Activated CD4-positive, alpha-beta memory T cell treated with anti-CD3 and anti-CD28 coated beads, Interleukin-2, amount 10 ng/mL, durations not matched to agents 7 days and 5 days (primary cell): ENCODE measurements at regions not wholly inside any gene's neighbourhood (a gene's known extent, or its start where the extent isn't known, plus 50 kb on each side); places are given as distances from the start of the nearest gene placed in this dataset.

Experiments used
- CTCF ChIA-PET: fragments of 350-600 bp; sonication (Branson Sonifier 250); formaldehyde crosslinking; loops from one replicate; lab custom pipeline; 2021; ENCODE audit warnings: antibody characterized with exemption, inconsistent platforms; lab: Charles Lee
- POLR2A ChIA-PET: fragments of 350-600 bp; sonication (Branson Sonifier 250); formaldehyde crosslinking; loops from one replicate; lab custom pipeline; 2021; ENCODE audit warnings: antibody characterized with exemption; lab: Charles Lee
- DNase-seq: peaks from one replicate; pipeline ENCODE4 v3.0.0-alpha.2; 2020
- H3K27ac Mint-ChIP-seq: one replicate; pipeline ENCODE4 v1.8.0; 2021; ENCODE audit warnings: mild to moderate bottlenecking, mixed read lengths
- H3K27me3 Mint-ChIP-seq: one replicate; pipeline ENCODE4 v1.8.0; 2021; ENCODE audit warnings: mixed read lengths
- H3K36me3 Mint-ChIP-seq: one replicate; pipeline ENCODE4 v1.8.0; 2021; ENCODE audit warnings: low read depth, mixed read lengths
- H3K4me1 Mint-ChIP-seq: one replicate; pipeline ENCODE4 v1.8.0; 2021; ENCODE audit warnings: mixed read lengths
- H3K4me3 Mint-ChIP-seq: one replicate; pipeline ENCODE4 v1.8.0; 2021; ENCODE audit warnings: mild to moderate bottlenecking, mixed read lengths
- H3K9me3 Mint-ChIP-seq: one replicate; pipeline ENCODE4 v1.8.0; 2021; ENCODE audit warnings: mixed read lengths

- POLR2A ChIA-PET = no interaction called here
- no peaks in the 10 kb centered on the region for H3K27me3 Mint-ChIP-seq
Measured at GRCh38 chr18:27616324-27616723, 431.2 kb upstream of the CHST9 start.

GRCh38 chr18:27614951-27615844 lies 430.1 kb upstream of the CHST9 start:
- no peak overlapping the region for H3K4me3 Mint-ChIP-seq
- CTCF ChIA-PET = interaction anchor here (1.3 kb wide), 1 partner anchor 10 kb away, joined by 6 read pairs; no protein-coding TSS in a partner anchor
- POLR2A ChIA-PET = no interaction called here
- H3K36me3 Mint-ChIP-seq = no peaks in the 10 kb centered on the region
- no peak overlapping the region for H3K27ac Mint-ChIP-seq
- H3K4me1 Mint-ChIP-seq = no peaks in the 10 kb centered on the region
- peaks cover 7% of the 10 kb centered on the region for H3K9me3 Mint-ChIP-seq
- no peaks in the 10 kb centered on the region for H3K27me3 Mint-ChIP-seq
- DNase-seq = no peak

More at GRCh38 chr18:27616324-27616723, 431.2 kb upstream of the CHST9 start:
- H3K27ac Mint-ChIP-seq = no peak overlapping the region
- no peak overlapping the region for H3K4me3 Mint-ChIP-seq
- DNase-seq = no peak
- H3K9me3 Mint-ChIP-seq = peaks cover 7% of the 10 kb centered on the region
- CTCF ChIA-PET = no interaction called here
- H3K4me1 Mint-ChIP-seq = no peaks in the 10 kb centered on the region
- H3K36me3 Mint-ChIP-seq = no peaks in the 10 kb centered on the region

GRCh38 chr18:27609221-27609620 lies 424.1 kb upstream of the CHST9 start:
- Mint-ChIP-seq H3K4me3 (no peak overlapping the region), H3K9me3 (no peaks in the 10 kb centered on the region), H3K4me1 (no peaks in the 10 kb centered on the region), H3K27me3 (no peaks in the 10 kb centered on the region), H3K27ac (no peak overlapping the region), H3K36me3 (no peaks in the 10 kb centered on the region)
- ChIA-PET POLR2A (no interaction called here), CTCF (interaction anchor here (2.3 kb wide), 1 partner anchor 9 kb away, joined by 8 read pairs; no protein-coding TSS in a partner anchor)
- DNase-seq = no peak

DNA sequence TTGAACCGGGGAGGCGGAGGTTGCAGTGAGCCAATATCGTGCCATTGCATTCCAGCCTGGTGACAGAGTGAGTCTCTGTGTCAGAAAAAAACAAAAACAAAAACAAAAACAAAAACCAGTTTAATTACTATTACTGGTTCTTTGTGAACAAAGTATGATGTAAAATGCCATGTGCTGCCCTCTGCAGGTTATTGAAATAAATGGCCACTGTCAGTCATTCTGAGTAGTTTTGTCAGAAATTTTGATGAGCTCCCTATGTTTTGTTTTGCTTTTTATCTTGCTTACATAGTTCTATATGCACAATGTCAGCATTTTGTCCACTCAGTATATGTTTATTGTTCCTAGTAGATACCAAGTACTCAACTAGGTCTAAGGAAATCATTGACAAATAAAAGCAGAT lies 423.6 kb upstream of the CHST9 start:
- Mint-ChIP-seq H3K27me3 (no peaks in the 10 kb centered on the region), H3K36me3 (no peaks in the 10 kb centered on the region), H3K4me3 (no peak overlapping the region), H3K9me3 (no peaks in the 10 kb centered on the region), H3K4me1 (no peaks in the 10 kb centered on the region), H3K27ac (no peak overlapping the region)
- CTCF ChIA-PET = interaction anchor here (2.3 kb wide), 1 partner anchor 9 kb away, joined by 8 read pairs; no protein-coding TSS in a partner anchor
- POLR2A ChIA-PET = no interaction called here
- no peak for DNase-seq

DNA sequence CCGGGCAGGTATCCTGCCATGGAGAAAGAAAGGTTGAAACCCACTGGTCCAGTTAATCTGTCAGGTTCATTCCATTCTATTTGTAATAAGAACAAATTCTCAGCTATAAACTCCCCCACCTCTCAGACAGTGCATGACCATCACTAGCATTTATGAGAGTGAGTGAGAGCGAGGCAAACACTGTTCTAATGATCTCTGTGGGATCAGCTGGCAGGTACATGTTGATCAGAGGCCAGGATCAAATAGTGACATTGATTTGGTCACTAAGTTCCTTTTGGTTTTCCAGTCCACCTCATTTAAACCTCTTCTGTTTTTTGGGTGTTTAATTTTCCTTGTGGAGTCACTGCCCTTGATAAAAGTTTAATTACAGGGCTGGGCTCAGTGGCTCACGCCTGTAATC lies 423.1 kb upstream of the CHST9 start:
- no peak for DNase-seq
- no peaks in the 10 kb centered on the region for H3K36me3 Mint-ChIP-seq
- no peaks in the 10 kb centered on the region for H3K27me3 Mint-ChIP-seq
- no peaks in the 10 kb centered on the region for H3K4me1 Mint-ChIP-seq
- H3K27ac Mint-ChIP-seq = no peak overlapping the region
- H3K4me3 Mint-ChIP-seq = no peak overlapping the region
- ChIA-PET POLR2A (no interaction called here), CTCF (interaction anchor here (1.4 to 2.3 kb wide), 2 partner anchors 8 to 12 kb away, joined by 4 to 8 read pairs; no protein-coding TSS in a partner anchor)
- no peaks in the 10 kb centered on the region for H3K9me3 Mint-ChIP-seq

DNA sequence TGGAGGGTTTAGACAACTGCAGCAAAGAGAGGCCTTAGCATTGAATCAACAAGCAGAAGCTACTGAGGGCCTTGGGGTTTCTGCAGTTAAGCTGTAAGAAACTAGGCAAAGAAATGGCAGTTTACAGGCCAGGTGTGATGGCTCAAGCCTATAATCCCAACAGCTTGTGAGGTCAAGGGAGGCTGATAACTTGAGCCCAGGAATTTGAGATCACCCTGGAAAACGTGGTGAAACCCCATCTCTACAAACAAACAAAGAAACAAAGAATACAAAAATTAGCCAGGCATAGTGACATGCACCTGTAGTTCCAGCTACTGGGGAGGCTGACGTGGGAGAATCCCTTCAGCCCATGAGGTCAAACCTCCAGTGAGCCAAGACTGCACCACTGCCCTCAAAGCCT lies 421.6 kb upstream of the CHST9 start:
- POLR2A ChIA-PET = no interaction called here
- CTCF ChIA-PET = interaction anchor here (0.5 to 2.6 kb wide), 3 partner anchors 8 to 779 kb away, joined by 3 to 6 read pairs (median 3); no protein-coding TSS in a partner anchor
- no peaks in the 10 kb centered on the region for H3K27me3 Mint-ChIP-seq

GRCh38 chr18:27605107-27605834 lies 420.2 kb upstream of the CHST9 start:
- Mint-ChIP-seq H3K27ac (no peak overlapping the region), H3K4me3 (no peak overlapping the region), H3K36me3 (no peaks in the 10 kb centered on the region), H3K4me1 (no peaks in the 10 kb centered on the region), H3K9me3 (no peaks in the 10 kb centered on the region), H3K27me3 (no peaks in the 10 kb centered on the region)
- DNase-seq = peak; percentile 23
- ChIA-PET CTCF (interaction anchor here (0.7 to 2.6 kb wide), 6 partner anchors 9 to 182 kb away, joined by 3 to 6 read pairs (median 5); no protein-coding TSS in a partner anchor), POLR2A (no interaction called here)

More for the DNA sequence above, 421.6 kb upstream of the CHST9 start:
- Mint-ChIP-seq H3K36me3 (no peaks in the 10 kb centered on the region), H3K4me3 (no peak overlapping the region), H3K4me1 (no peaks in the 10 kb centered on the region), H3K27ac (no peak overlapping the region), H3K9me3 (no peaks in the 10 kb centered on the region)
- DNase-seq = no peak

DNA sequence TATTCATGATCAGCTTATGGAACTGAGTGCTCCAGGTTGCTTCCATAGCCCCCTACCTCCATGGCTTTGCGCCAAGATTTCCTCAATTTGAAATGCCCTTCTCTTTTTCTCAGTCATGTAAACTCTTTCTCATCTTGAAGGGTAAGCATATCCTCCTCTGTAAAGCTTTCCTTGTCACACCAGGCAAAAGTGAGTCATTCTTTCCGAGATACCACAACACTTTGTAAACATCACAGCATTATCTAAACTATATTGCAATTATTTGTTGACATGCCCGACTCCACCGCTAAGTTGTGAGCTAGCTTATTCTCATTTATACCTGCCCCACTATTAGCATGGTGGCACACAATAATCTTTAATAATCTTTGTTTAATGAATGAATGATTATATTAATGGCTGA lies 419.5 kb upstream of the CHST9 start:
- no peaks in the 10 kb centered on the region for H3K27me3 Mint-ChIP-seq
- no peak overlapping the region for H3K27ac Mint-ChIP-seq
- no peaks in the 10 kb centered on the region for H3K36me3 Mint-ChIP-seq
- DNase-seq = no peak
- H3K9me3 Mint-ChIP-seq = no peaks in the 10 kb centered on the region
- ChIA-PET POLR2A (no interaction called here), CTCF (interaction anchor here (0.8 to 2.6 kb wide), 4 partner anchors 8 to 145 kb away, joined by 5 to 6 read pairs (median 6); no protein-coding TSS in a partner anchor)
- H3K4me3 Mint-ChIP-seq = no peak overlapping the region
- no peaks in the 10 kb centered on the region for H3K4me1 Mint-ChIP-seq

DNA sequence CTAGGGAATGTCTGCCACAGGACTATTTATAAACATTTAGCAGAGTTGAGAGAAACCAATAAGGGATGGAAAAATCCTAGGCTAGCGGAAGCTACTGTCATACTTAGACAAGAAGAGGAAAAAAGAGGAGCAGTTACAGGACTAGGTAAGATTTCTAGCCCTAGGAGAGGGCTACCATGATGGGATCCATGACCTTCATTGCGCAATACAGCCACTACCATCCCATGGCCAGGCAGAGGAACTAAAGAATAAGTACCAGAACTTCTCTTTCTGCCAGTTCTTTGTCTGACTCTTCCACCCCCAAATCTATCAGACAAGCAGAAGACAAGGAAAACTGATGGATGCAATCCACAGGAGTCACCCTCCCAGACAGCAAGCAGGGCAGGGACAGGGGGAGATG lies 417.0 kb upstream of the CHST9 start:
- Mint-ChIP-seq H3K4me3 (no peak overlapping the region), H3K4me1 (no peaks in the 10 kb centered on the region), H3K27ac (no peak overlapping the region), H3K27me3 (no peaks in the 10 kb centered on the region), H3K36me3 (no peaks in the 10 kb centered on the region), H3K9me3 (no peaks in the 10 kb centered on the region)
- ChIA-PET POLR2A (no interaction called here), CTCF (no interaction called here)
- DNase-seq = no peak

DNA sequence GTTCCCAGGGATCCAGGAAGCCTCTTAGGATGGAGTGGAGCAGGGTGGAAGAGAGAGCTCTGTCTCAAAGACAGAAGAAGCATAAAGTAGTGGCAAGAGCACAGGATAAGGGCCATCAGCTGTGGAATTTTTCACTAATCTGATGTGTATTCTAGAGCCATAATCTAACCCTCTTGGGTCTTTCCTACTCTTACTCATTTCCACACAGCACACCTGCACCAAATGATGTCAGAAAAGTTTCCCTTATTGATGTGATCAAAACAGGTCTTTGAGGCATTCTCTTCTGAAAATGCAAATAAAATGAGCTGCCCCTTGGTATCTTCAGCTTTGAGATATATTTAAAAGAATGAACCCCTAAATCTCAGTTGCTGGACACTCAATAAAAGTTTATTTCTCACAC lies 415.1 kb upstream of the CHST9 start:
- H3K9me3 Mint-ChIP-seq = no peaks in the 10 kb centered on the region
- H3K27me3 Mint-ChIP-seq = no peaks in the 10 kb centered on the region
- no peak overlapping the region for H3K27ac Mint-ChIP-seq
- H3K4me1 Mint-ChIP-seq = no peaks in the 10 kb centered on the region
- no peak overlapping the region for H3K4me3 Mint-ChIP-seq
- no peaks in the 10 kb centered on the region for H3K36me3 Mint-ChIP-seq
- CTCF ChIA-PET = interaction anchor here (0.9 to 2.1 kb wide), 3 partner anchors 8 to 979 kb away, joined by 3 to 8 read pairs (median 3); no protein-coding TSS in a partner anchor
- DNase-seq = no peak
- POLR2A ChIA-PET = no interaction called here

DNA sequence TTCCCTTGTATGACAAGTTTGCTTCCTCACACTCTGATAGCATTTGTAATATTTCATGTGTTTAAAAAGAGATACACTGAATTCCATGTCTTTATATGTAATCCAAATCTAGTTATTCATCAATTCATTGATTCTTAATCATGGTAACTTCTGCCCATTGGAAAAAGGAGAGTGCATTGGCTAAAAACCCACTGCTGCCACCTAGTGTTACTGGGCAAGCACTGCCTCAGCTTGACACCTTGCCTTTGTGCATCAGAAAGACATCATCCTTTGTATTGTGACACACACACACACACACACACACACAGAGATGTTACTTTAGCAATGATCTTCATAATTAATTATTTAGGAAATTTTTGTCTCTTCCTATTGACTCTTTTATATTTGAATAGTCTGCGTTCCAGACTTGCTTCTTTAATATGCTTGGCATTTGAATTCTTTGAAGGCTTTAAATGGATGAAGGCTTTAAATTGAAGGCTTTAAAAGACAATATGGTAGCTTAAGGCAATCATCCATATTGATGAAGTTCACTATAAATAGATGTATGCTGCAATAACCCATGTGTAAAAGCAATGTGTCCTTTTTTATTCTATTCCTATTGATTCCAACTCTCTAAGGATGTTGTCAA lies 414.2 kb upstream of the CHST9 start:
- ChIA-PET POLR2A (no interaction called here), CTCF (interaction anchor here (0.7 to 2.1 kb wide), 5 partner anchors 9 to 978 kb away, joined by 3 to 8 read pairs (median 3); no protein-coding TSS in a partner anchor)
- DNase-seq = peak; percentile 25
- no peaks in the 10 kb centered on the region for H3K27me3 Mint-ChIP-seq
- no peaks in the 10 kb centered on the region for H3K4me1 Mint-ChIP-seq
- H3K27ac Mint-ChIP-seq = no peak overlapping the region
- no peaks in the 10 kb centered on the region for H3K36me3 Mint-ChIP-seq
- no peak overlapping the region for H3K4me3 Mint-ChIP-seq
- H3K9me3 Mint-ChIP-seq = no peaks in the 10 kb centered on the region

DNA sequence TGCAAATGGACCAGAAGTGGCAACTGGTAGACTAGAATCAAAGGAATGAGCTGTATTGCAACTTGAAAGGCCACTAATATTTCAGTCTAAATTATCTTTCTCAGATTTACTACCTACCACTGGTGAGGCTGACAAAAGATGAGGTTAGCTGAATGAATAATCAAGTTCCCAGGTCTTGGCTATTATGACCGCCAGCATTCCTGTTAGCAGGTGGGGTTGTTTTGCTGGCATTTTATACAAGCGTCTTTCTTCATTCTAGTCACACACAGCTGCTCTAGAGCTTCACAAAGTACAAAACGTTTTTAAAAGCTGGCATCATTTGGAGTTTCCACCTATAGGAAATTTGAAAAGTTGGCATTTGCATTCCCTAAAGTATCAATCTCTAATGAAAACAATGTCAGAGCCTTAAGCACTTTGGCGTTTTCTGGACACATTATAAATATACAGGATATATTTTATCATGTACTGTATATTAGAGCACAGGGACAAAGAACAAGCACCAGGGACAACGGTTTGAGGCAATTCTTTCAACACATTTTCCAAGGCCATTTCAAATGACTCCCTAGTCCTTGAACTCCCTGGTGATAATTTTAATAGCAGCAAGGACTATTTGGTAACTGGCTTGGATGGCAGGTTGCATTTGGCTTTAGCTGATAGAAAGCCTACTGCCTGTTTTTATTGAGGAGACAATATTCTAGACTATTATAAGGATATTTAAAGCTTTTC lies 410.2 kb upstream of the CHST9 start:
- H3K27ac Mint-ChIP-seq = no peak overlapping the region
- H3K36me3 Mint-ChIP-seq = no peaks in the 10 kb centered on the region
- ChIA-PET CTCF (no interaction called here), POLR2A (no interaction called here)
- no peaks in the 10 kb centered on the region for H3K9me3 Mint-ChIP-seq
- H3K27me3 Mint-ChIP-seq = no peaks in the 10 kb centered on the region
- DNase-seq = no peak
- H3K4me3 Mint-ChIP-seq = no peak overlapping the region
- H3K4me1 Mint-ChIP-seq = no peaks in the 10 kb centered on the region
